SH-SY5Y (cell line): ENCODE measurements at regions not wholly inside any gene's neighbourhood (a gene's known extent, or its start where the extent isn't known, plus 50 kb on each side); places are given as distances from the start of the nearest gene placed in this dataset.

Experiments used
- GATA2 ChIP-seq: IDR thresholded peaks from 2 replicates; pipeline ENCODE4 v1.6.1; 2011; ENCODE audit warnings: mild to moderate bottlenecking, low read depth, low read length
- GATA3 ChIP-seq: IDR thresholded peaks from 2 replicates; pipeline ENCODE4 v1.6.1; 2011; ENCODE audit warnings: low read depth, mild to moderate bottlenecking, low read length, moderate library complexity

GRCh38 chr11:110974731-110975130 is 262.5 kb upstream of the ARHGAP20 start:
- TF ChIP-seq GATA2 = no peak
- TF ChIP-seq GATA3 = no peak
